ENCODE measurements at regions not wholly inside any gene's neighbourhood (a gene's known extent, or its start where the extent isn't known, plus 50 kb on each side); places are given as distances from the start of the nearest gene placed in this dataset.

GRCh38 chr1:187971851-187972250 is 1143.1 kb downstream of the PLA2G4A start:
- TF ChIP-seq, protein P1, sequence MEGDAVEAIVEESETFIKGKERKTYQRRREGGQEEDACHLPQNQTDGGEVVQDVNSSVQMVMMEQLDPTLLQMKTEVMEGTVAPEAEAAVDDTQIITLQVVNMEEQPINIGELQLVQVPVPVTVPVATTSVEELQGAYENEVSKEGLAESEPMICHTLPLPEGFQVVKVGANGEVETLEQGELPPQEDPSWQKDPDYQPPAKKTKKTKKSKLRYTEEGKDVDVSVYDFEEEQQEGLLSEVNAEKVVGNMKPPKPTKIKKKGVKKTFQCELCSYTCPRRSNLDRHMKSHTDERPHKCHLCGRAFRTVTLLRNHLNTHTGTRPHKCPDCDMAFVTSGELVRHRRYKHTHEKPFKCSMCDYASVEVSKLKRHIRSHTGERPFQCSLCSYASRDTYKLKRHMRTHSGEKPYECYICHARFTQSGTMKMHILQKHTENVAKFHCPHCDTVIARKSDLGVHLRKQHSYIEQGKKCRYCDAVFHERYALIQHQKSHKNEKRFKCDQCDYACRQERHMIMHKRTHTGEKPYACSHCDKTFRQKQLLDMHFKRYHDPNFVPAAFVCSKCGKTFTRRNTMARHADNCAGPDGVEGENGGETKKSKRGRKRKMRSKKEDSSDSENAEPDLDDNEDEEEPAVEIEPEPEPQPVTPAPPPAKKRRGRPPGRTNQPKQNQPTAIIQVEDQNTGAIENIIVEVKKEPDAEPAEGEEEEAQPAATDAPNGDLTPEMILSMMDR (IDR thresholded peaks at IDR 0.05; ENCODE audit: insufficient read depth, low read length, poor library complexity, severe bottlenecking), result no peak
- no peak for DNase-seq (ENCODE audit: extremely low read depth, insufficient read length)
- no peaks in the 10 kb centered on the region for H3K36me3 ChIP-seq (ENCODE audit: control insufficient read depth, insufficient read depth, low read length)
- H3K27me3 ChIP-seq (replicated peaks; ENCODE audit: control insufficient read depth, insufficient read depth, low read length), result no peaks in the 10 kb centered on the region
- H3K4me3 ChIP-seq (replicated peaks; ENCODE audit: low read depth, low read length), result no peak overlapping the region

DNA sequence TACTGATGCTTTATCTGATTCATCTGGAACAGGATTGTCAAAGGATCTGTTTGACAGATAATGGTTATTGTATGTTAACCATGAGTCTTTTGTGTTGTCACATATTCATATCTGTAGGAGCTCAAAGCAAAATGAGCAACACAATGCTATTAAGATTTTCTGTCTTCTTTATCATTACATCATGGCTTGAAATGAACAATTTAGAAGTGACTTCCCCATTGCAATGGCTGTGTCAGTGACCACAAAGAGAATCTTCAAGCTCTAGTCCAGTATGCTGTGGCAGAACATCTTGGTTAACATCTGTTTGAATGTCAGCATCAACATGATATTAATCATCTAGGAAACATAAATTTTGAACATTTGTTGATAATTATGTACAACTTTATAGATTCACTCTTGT is 1148.5 kb downstream of the PLA2G4A start:
- DNase-seq (ENCODE audit: extremely low read depth, insufficient read length), result peak; percentile 15
- no peaks in the 10 kb centered on the region for H3K27me3 ChIP-seq (replicated peaks; ENCODE audit: control insufficient read depth, insufficient read depth, low read length)
- H3K4me3 ChIP-seq (replicated peaks; ENCODE audit: low read depth, low read length), result no peak overlapping the region
- TF ChIP-seq, protein P1 (IDR thresholded peaks at IDR 0.05; ENCODE audit: insufficient read depth, low read length, poor library complexity, severe bottlenecking), result no peak
- H3K36me3 ChIP-seq (ENCODE audit: control insufficient read depth, insufficient read depth, low read length), result no peaks in the 10 kb centered on the region

DNA sequence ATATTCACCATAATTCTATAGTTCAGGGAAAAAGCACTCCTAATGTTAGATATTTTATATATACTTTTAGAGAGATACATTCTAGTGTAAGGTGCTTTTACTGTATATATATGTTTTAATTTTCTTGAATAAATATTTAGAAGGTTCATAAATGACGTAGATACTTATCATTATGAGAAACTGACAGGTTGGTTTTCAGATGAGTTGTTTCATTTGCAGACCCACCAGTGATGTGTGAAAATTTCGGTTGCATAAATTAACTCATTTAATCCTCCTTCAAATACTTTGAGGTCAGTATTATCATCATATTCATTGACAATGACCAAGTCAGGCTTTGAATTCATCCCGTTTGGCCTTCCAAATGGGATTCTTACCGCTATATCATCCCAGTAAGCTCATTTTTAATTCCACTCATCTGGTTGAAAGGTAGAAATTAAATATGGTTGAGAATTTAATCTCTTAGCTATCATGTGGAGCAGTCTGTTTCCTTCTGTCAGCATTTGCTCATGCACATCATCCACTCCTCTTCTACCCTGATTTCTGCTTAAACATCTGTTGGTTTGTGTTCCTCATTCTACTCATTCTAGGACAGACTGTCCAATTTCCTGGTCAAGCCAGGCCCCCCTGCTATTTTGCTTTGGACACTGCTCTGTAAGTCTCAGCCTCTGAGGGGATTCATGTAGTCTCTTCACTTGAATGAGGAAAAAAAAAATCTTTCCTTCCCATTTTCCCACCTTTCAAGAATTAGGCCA is 1156.6 kb downstream of the PLA2G4A start:
- no peaks in the 10 kb centered on the region for H3K27me3 ChIP-seq (replicated peaks; ENCODE audit: control insufficient read depth, insufficient read depth, low read length)
- H3K4me3 ChIP-seq (replicated peaks; ENCODE audit: low read depth, low read length), result no peak overlapping the region; the same call in 1 of the 2 replicates
- DNase-seq (ENCODE audit: extremely low read depth, insufficient read length), result peak; percentile 12

DNA sequence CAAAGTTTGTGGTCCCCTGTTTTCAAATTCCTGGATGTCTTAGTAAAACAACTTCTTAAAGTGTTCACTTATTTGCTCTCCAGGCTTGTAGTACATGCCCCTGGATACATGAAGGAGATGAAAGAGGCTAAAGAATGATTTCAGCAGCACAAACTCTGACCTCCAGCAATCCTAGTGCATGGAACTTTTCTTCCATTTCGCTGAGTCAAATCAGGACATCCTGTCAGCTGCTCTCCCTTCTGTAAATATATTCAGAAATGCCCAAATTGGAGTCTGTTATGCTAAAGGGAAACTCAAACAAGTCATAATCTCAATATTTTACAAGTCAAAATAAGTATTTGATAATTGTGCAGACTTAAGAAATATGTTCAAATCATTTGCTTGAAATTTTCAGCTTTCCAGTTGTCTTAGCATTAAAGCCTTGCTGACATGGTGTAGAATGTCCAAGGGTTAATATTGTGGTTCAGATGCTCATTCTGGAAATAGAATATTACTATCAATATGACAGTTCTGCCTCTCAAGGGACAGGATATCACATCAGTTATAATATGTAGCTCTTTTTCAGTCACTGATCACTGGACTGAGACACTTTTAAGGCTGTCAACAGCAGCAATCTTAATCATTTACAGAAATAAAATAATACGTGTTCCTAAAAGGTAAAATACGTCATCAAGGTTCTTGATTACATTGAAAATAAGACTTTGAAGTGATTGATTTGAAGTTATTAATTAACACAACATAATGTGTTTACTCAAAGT is 1157.3 kb downstream of the PLA2G4A start:
- Histone ChIP-seq H3K27me3 (replicated peaks; ENCODE audit: control insufficient read depth, insufficient read depth, low read length) (no peaks in the 10 kb centered on the region), H3K36me3 (ENCODE audit: control insufficient read depth, insufficient read depth, low read length) (no peaks in the 10 kb centered on the region), H3K4me3 (replicated peaks; ENCODE audit: low read depth, low read length) (no peak overlapping the region; the same call in 1 of the 2 replicates)
- TF ChIP-seq, protein P1 (IDR thresholded peaks at IDR 0.05; ENCODE audit: insufficient read depth, low read length, poor library complexity, severe bottlenecking), result no peak
- DNase-seq (ENCODE audit: extremely low read depth, insufficient read length), result peak; percentile 64

More for the DNA sequence above, 1156.6 kb downstream of the PLA2G4A start:
- TF ChIP-seq, protein P1 (IDR thresholded peaks at IDR 0.05; ENCODE audit: insufficient read depth, low read length, poor library complexity, severe bottlenecking), result no peak
- H3K36me3 ChIP-seq (ENCODE audit: control insufficient read depth, insufficient read depth, low read length), result no peaks in the 10 kb centered on the region

DNA sequence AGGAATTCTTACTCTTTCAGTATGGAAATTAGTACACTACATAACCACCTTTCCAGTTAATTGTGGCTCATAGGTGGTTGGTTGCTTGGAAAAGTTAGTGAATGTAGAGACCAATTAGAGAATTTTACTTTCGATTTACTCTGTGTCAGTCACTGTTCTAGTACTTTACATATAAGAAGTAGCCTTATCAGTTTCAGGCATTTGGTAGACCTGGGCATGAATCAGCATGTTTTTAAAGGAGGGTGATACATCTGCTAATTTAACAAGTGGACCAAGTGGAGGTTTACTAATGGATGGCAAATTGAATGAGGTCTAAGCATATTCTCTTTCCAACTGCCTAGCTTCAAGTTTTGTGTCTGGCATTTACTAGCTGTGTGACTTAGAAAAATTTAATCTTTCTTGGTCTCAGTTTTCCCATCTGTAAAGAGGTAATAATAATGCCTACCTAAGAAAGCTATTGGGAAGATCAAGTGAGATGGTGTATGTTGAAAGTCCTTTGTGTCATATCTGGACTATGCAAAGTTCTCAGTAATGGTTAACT is 1158.6 kb downstream of the PLA2G4A start:
- H3K4me3 ChIP-seq (replicated peaks; ENCODE audit: low read depth, low read length), result no peak overlapping the region

More for the DNA sequence above, 1158.6 kb downstream of the PLA2G4A start:
- TF ChIP-seq, protein P1 (IDR thresholded peaks at IDR 0.05; ENCODE audit: insufficient read depth, low read length, poor library complexity, severe bottlenecking), result no peak
- DNase-seq (ENCODE audit: extremely low read depth, insufficient read length), result peak; percentile 15
- Histone ChIP-seq H3K27me3 (replicated peaks; ENCODE audit: control insufficient read depth, insufficient read depth, low read length) (no peaks in the 10 kb centered on the region), H3K36me3 (ENCODE audit: control insufficient read depth, insufficient read depth, low read length) (no peaks in the 10 kb centered on the region)

All from GM06990 (cell line).